Right lobe of liver (tissue), 6 donors: ENCODE measurements at regions not wholly inside any gene's neighbourhood (a gene's known extent, or its start where the extent isn't known, plus 50 kb on each side); places are given as distances from the start of the nearest gene placed in this dataset.
"Not testable (repeated sequence)": the region's sequence is repeated elsewhere in the genome, so short reads cannot be mapped to it uniquely, and the experiment has no call there.

Experiments used
- ATAC-seq, 4 donors: fragments of 200-7000 bp; cut with Tn5 transposase; one replicate each; pipeline ENCODE4 v1.9.1; 2020; ENCODE audit warnings: mild to moderate bottlenecking in 4 of 4, moderate library complexity in 4 of 4
- DNase-seq, 3 donors: peaks; one replicate each; pipeline ENCODE4 v3.0.0-alpha.2; 2020
- H3K27ac ChIP-seq, 3 donors: fragments of 200-600 bp; one replicate each; pipeline ENCODE4 v1.8.0; 2022
- H3K27me3 ChIP-seq, 2 donors: fragments of 200-600 bp; one replicate each; pipeline ENCODE4 v1.8.0; 2022
- H3K36me3 ChIP-seq, 4 donors: fragments of 200-600 bp; sonication (generic) in 1 of 4; one replicate each; pipeline versions ENCODE4 v1.5.1 to v1.8.0; 2017 to 2022; ENCODE audit warnings: control low read depth in 1 of 4
- H3K4me1 ChIP-seq, 4 donors: fragments of 200-600 bp; sonication (generic) in 1 of 4; one replicate each; pipeline versions ENCODE4 v1.5.1 to v1.8.0; 2017 to 2022; ENCODE audit warnings: control low read depth in 1 of 4
- H3K4me3 ChIP-seq, 3 donors: fragments of 200-600 bp; one replicate each; pipeline ENCODE4 v1.8.0; 2022
- H3K9me3 ChIP-seq, 4 donors: fragments of 200-600 bp; sonication (generic) in 1 of 4; one replicate each; pipeline versions ENCODE4 v1.5.1 to v1.8.0; 2017 to 2022; ENCODE audit warnings: control low read depth in 1 of 4
- POLR2A ChIP-seq: fragments of 450-650 bp; IDR thresholded peaks from one replicate; pipeline ENCODE4 v1.6.1; 2017; ENCODE audit warnings: antibody characterized with exemption, mild to moderate bottlenecking
- WGBS: methylation state at CpG from one replicate; pipeline ENCODE4 v1.1.6; 2018; ENCODE audit warnings: low coverage, low lambda C conversion rate; ENCODE audit not compliant: insufficient coverage; ENCODE audit errors: missing lambda C conversion rate; 5-methylcytosine and 5-hydroxymethylcytosine counted together
- intact Hi-C, 2 donors: fragments of 100-400 bp; cut with DNase I; formaldehyde crosslinking; loops; one replicate each; pipeline versions ENCODE4 v1.11.2 to v1.14.1; 2022
- TF ChIP-seq, protein P1 (sequence below), 4 donors: fragments of 200-600 bp in 3 of 4; fragments of 450-650 bp in 1 of 4; IDR thresholded peaks; one replicate each; pipeline versions ENCODE4 v1.5.1 to v1.8.0; 2016 to 2022; ENCODE audit warnings: antibody characterized with exemption in 4 of 4, mild to moderate bottlenecking in 2 of 4
- donor health status: DM: no; HTN: yes; CAD: no.
- donor health status: DM: no; HTN: no; CAD: no.
- donor health status: DM: no; HTN: no; CAD: no.
- donor health status: DM: no; HTN: yes; CAD: no.
- donor health status: DM: no; HTN: yes; CAD: no.

DNA sequence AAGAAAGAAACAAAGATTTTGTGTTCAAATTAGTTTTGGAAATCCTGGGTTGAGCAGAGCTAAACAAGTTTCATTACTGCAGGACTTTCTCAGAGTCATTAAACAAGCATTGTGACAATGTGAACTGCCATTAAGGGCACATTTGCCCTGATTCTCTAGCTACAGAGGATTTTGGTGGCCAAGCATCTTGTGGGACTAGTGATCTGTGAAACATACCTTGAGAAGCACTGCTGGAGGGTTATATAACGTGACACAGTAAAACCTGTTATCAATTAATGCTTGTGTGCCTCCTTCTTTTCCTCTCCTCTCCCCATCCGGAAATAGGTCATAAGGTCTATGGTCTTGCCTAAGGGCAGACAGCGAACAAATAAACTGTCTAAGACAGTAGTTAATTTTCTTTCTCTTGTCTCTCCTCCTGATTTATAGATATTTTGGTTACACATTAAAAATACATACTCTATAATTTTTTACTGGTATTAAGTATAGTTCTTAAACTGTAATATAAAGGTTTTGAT lies 167.3 kb upstream of the NANOGP8 start:
- no peak overlapping the region for H3K4me3 ChIP-seq
- no peak for ATAC-seq
- no peak for TF ChIP-seq POLR2A
- TF ChIP-seq, protein P1, sequence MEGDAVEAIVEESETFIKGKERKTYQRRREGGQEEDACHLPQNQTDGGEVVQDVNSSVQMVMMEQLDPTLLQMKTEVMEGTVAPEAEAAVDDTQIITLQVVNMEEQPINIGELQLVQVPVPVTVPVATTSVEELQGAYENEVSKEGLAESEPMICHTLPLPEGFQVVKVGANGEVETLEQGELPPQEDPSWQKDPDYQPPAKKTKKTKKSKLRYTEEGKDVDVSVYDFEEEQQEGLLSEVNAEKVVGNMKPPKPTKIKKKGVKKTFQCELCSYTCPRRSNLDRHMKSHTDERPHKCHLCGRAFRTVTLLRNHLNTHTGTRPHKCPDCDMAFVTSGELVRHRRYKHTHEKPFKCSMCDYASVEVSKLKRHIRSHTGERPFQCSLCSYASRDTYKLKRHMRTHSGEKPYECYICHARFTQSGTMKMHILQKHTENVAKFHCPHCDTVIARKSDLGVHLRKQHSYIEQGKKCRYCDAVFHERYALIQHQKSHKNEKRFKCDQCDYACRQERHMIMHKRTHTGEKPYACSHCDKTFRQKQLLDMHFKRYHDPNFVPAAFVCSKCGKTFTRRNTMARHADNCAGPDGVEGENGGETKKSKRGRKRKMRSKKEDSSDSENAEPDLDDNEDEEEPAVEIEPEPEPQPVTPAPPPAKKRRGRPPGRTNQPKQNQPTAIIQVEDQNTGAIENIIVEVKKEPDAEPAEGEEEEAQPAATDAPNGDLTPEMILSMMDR (IDR thresholded peaks at IDR 0.05): no peak

DNA sequence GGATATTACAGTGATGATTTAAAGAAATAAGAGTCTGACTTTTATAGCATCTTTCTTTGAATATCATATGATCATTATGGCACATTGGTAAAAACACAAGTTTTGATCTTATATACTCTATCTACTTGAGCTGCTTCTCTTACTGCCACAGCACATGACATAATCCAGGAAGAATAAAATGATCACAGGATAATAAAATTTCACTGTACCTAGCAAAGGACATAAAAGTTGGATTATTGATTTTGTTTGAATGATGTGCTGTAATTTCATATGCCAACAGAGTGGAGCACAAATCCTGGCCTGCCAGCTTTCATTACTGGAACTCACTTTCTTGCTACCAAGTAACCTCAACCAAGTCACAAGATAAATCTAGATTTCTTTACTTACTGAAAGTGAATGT lies 162.1 kb upstream of the NANOGP8 start:
- ATAC-seq (no peak), DNase-seq (no peak)
- no peaks in the 10 kb centered on the region for H3K36me3 ChIP-seq
- no peaks in the 10 kb centered on the region for H3K9me3 ChIP-seq
- intact Hi-C loops: no loop called here
- H3K27ac ChIP-seq: no peak overlapping the region
- peaks cover 0 to 4% (median 0%) of the 10 kb centered on the region in 4 donors for H3K4me1 ChIP-seq
- H3K27me3 ChIP-seq: no peaks in the 10 kb centered on the region
- H3K4me3 ChIP-seq: no peak overlapping the region
- TF ChIP-seq POLR2A: no peak
- TF ChIP-seq, protein P1 (IDR thresholded peaks at IDR 0.05): no peak

More for the DNA sequence above, 167.3 kb upstream of the NANOGP8 start:
- no peaks in the 10 kb centered on the region for H3K36me3 ChIP-seq
- no peaks in the 10 kb centered on the region for H3K27me3 ChIP-seq
- DNase-seq: no peak
- H3K9me3 ChIP-seq: no peaks in the 10 kb centered on the region
- H3K4me1 ChIP-seq: peaks cover 0 to 4% (median 0%) of the 10 kb centered on the region in 4 donors
- intact Hi-C loops: no loop called here
- no peak overlapping the region for H3K27ac ChIP-seq
- 68% methylated on average over 3 of the region's 3 CpGs for WGBS

DNA sequence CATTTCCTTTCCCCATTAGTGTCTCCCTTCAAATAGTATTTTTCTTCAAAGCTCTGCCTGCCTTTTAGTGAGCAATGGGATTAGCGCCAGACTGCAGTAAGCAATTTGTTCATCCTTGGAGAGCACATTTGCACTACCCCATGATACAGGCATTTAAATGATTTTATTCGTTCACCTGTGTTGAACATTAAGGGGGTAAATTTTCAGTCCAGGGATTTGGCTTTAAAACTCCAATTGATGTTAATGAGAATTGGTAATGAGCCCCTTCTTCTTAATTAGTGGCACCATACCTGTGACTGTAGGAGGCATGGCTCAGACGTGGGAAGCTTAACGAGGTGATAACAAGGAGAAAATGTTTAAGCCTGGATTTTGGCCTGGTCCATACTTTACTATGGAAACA lies 161.4 kb upstream of the NANOGP8 start:
- Histone ChIP-seq H3K27me3 (no peaks in the 10 kb centered on the region), H3K4me1 (peaks cover 0 to 4% (median 0%) of the 10 kb centered on the region in 4 donors), H3K9me3 (no peaks in the 10 kb centered on the region), H3K4me3 (no peak overlapping the region), H3K36me3 (no peaks in the 10 kb centered on the region), H3K27ac (no peak overlapping the region)
- intact Hi-C loops: no loop called here
- no peak for DNase-seq
- WGBS: 83% methylated on average over 4 of the region's 4 CpGs
- TF ChIP-seq, protein P1 (IDR thresholded peaks at IDR 0.05): no peak
- no peak for TF ChIP-seq POLR2A
- no peak for ATAC-seq

- ATAC-seq, H3K4me1 ChIP-seq, intact Hi-C loops, DNase-seq, H3K27ac ChIP-seq, H3K36me3 ChIP-seq, H3K4me3 ChIP-seq, H3K9me3 ChIP-seq, H3K27me3 ChIP-seq: not testable (repeated sequence)
- whole genome bisulfite sequencing: 60% methylated on average over 2 of the region's 2 CpGs
Observed at GRCh38 chr15:35245681-35246080, 160.6 kb upstream of the NANOGP8 start.

DNA sequence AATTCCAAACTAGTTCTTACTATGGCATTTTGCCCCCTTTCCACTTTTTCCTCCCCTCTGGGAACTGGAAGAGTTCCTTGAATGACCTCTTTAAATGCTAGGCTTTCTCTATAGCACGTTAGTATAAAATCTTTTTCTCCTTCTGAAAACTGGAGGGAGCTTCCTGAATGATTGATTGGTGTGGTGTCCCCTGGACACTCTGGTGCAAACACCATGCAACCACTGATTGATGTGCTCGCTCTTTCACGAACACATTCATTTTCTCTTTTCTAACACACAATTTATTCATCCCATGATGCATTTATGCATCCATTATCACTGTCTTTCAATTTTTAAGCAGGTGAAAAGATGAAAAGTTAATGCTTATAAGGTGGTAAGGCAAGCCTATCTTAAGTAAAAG lies 159.1 kb upstream of the NANOGP8 start:
- H3K27ac ChIP-seq: no peak overlapping the region
- DNase-seq (no peak), ATAC-seq (no peak)
- peaks cover 0 to 4% (median 0%) of the 10 kb centered on the region in 4 donors for H3K4me1 ChIP-seq
- H3K36me3 ChIP-seq: no peaks in the 10 kb centered on the region
- intact Hi-C loops: no loop called here
- TF ChIP-seq POLR2A: no peak
- TF ChIP-seq, protein P1 (IDR thresholded peaks at IDR 0.05): no peak
- no peaks in the 10 kb centered on the region for H3K27me3 ChIP-seq
- WGBS: 92% methylated on average over 3 of the region's 3 CpGs
- no peaks in the 10 kb centered on the region for H3K9me3 ChIP-seq
- no peak overlapping the region for H3K4me3 ChIP-seq
